Activated T-cell treated with anti-CD3 and anti-CD28 coated beads for 1 hour (primary cell): ENCODE measurements at regions not wholly inside any gene's neighbourhood (a gene's known extent, or its start where the extent isn't known, plus 50 kb on each side); places are given as distances from the start of the nearest gene placed in this dataset.
"Not testable (repeated sequence)": the region's sequence is repeated elsewhere in the genome, so short reads cannot be mapped to it uniquely, and the experiment has no call there.

ENCODE experiments used
- DNase-seq: peaks from one replicate; pipeline ENCODE4 v3.0.0-alpha.2; 2020; ENCODE audit warnings: low read depth

GRCh38 chr17:45649796-45650195, 134.3 kb upstream of the CRHR1 start:
- no peak for DNase-seq

- DNase-seq, result no peak
These were observed 133.6 kb upstream of the CRHR1 start for GRCh38 chr17:45650561-45650960.

GRCh38 chr17:45651145-45651709, 132.9 kb upstream of the CRHR1 start:
- DNase-seq, result no peak

- DNase-seq, result no peak
These were observed 130.5 kb upstream of the CRHR1 start for GRCh38 chr17:45653616-45654015.

- no peak for DNase-seq
These were observed 127.5 kb upstream of the CRHR1 start for GRCh38 chr17:45656527-45657181.

GRCh38 chr17:45660474-45660873, 123.6 kb upstream of the CRHR1 start:
- no peak for DNase-seq

GRCh38 chr17:45662432-45662831, 121.7 kb upstream of the CRHR1 start:
- no peak for DNase-seq

GRCh38 chr17:45663772-45664171, 120.3 kb upstream of the CRHR1 start:
- DNase-seq, result no peak

GRCh38 chr17:45664921-45665320, 119.2 kb upstream of the CRHR1 start:
- DNase-seq, result no peak

- no peak for DNase-seq
These were observed 118.0 kb upstream of the CRHR1 start for GRCh38 chr17:45666046-45666600.

- no peak for DNase-seq
These were observed 117.5 kb upstream of the CRHR1 start for GRCh38 chr17:45666641-45667040.

- DNase-seq, result no peak
These were observed 116.4 kb upstream of the CRHR1 start for GRCh38 chr17:45667591-45668171.

- no peak for DNase-seq
These were observed 115.8 kb upstream of the CRHR1 start for GRCh38 chr17:45668316-45668715.

- no peak for DNase-seq
These were observed 111.8 kb upstream of the CRHR1 start for GRCh38 chr17:45672301-45672700.

- DNase-seq, result no peak
These were observed 111.3 kb upstream of the CRHR1 start for GRCh38 chr17:45672792-45673191.

GRCh38 chr17:45673759-45674158, 110.4 kb upstream of the CRHR1 start:
- not testable (repeated sequence) for DNase-seq

GRCh38 chr17:45675012-45675411, 109.1 kb upstream of the CRHR1 start:
- DNase-seq, result no peak

- no peak for DNase-seq
These were observed 108.2 kb upstream of the CRHR1 start for GRCh38 chr17:45675892-45676291.

- DNase-seq, result no peak
These were observed 107.4 kb upstream of the CRHR1 start for GRCh38 chr17:45676695-45677094.

- no peak for DNase-seq
These were observed 106.3 kb upstream of the CRHR1 start for GRCh38 chr17:45677770-45678169.

GRCh38 chr17:45679426-45679825, 104.7 kb upstream of the CRHR1 start:
- no peak for DNase-seq

GRCh38 chr17:45680360-45680759, 103.8 kb upstream of the CRHR1 start:
- DNase-seq, result no peak

GRCh38 chr17:45681706-45682105, 102.4 kb upstream of the CRHR1 start:
- DNase-seq, result no peak

- no peak for DNase-seq
These were observed 97.9 kb upstream of the CRHR1 start for GRCh38 chr17:45686250-45686649.
